HFFc6 (cell line): ENCODE measurements at regions not wholly inside any gene's neighbourhood (a gene's known extent, or its start where the extent isn't known, plus 50 kb on each side); places are given as distances from the start of the nearest gene placed in this dataset.

Experiments
- DNase-seq: peaks from one replicate; pipeline ENCODE4 v3.0.0-alpha.2; 2018
- H3K27ac Mint-ChIP-seq: 2 replicates; pipeline ENCODE4 v1.8.0; 2020; ENCODE audit warnings: mild to moderate bottlenecking, mixed read lengths
- H3K27me3 Mint-ChIP-seq: 2 replicates; pipeline ENCODE4 v1.8.0; 2021; ENCODE audit warnings: mild to moderate bottlenecking, moderate library complexity, mixed read lengths; ENCODE audit not compliant: insufficient read depth
- H3K36me3 Mint-ChIP-seq: 2 replicates; pipeline ENCODE4 v1.8.0; 2021; ENCODE audit warnings: low read depth, mixed read lengths
- H3K4me1 Mint-ChIP-seq: 2 replicates; pipeline ENCODE4 v1.8.0; 2020; ENCODE audit warnings: low read depth, mixed read lengths
- H3K4me3 Mint-ChIP-seq: 2 replicates; pipeline ENCODE4 v1.8.0; 2020; ENCODE audit warnings: mild to moderate bottlenecking, moderate library complexity, mixed read lengths
- H3K9me3 Mint-ChIP-seq: 2 replicates; pipeline ENCODE4 v1.8.0; 2020; ENCODE audit warnings: mild to moderate bottlenecking, mixed read lengths
- CTCF ChIP-seq: fragments of 200-600 bp; sonication (generic); IDR thresholded peaks from 2 replicates; pipeline ENCODE4 v1.5.0; 2021; ENCODE audit warnings: antibody characterized with exemption, mild to moderate bottlenecking

DNA sequence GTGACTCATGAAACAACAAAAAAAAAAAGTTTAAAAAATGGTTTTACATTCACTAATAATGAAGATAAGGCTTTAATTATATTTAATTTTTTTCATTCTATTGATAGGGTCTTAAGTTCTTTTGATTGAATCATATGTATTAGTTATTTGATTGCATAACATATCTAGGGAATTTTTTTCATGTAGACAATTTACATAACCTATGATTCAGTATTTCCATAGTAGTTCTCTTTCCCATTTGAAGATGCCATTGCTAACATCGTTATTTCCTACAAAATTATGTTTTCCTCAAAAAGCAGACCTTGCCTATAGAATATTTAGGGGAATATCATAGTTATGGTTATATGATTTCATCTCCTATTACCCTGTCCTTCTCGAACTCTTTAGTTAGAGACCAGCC lies 463.4 kb downstream of the TFAP2B start:
- no peak overlapping the region for H3K4me3 Mint-ChIP-seq
- H3K27me3 Mint-ChIP-seq, result no peaks in the 10 kb centered on the region
- DNase-seq, result no peak
- no peaks in the 10 kb centered on the region for H3K4me1 Mint-ChIP-seq
- H3K36me3 Mint-ChIP-seq, result no peaks in the 10 kb centered on the region
- H3K9me3 Mint-ChIP-seq, result peaks cover 27% of the 10 kb centered on the region
- TF ChIP-seq CTCF, result no peak
- no peak overlapping the region for H3K27ac Mint-ChIP-seq

DNA sequence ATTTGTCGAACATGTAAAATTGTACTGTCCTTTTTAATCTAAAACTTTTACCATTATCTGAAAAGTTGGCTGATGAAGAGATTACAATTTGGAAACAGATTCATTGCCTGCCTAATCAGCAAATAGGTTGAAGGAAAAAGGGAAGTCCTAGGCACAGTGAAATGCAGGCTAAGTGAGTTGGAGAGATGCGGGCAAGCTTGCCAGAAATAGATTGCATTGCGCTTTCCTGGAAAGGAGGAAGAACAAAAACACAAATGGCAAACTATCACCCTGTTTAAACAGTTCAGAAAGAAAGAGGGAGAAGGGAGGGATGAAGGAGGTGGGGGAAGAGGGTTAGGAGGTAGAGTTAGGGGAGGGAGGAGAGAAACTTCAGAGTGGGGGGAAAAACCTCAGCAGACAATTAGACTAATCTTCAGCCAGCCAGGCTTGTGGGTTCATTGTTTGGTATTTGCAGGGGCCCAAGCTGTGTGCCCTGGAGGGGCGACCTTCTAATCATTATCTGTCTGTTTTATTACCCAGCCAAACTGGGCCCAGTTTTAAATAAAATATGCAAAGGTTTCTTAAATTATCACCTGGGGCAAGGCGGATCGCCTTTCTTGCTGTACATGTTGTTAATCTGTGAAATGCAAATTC lies 465.2 kb downstream of the TFAP2B start:
- Mint-ChIP-seq H3K27ac (no peak overlapping the region), H3K36me3 (no peaks in the 10 kb centered on the region), H3K27me3 (no peaks in the 10 kb centered on the region), H3K4me3 (no peak overlapping the region), H3K9me3 (peaks cover 23% of the 10 kb centered on the region), H3K4me1 (no peaks in the 10 kb centered on the region)
- no peak for TF ChIP-seq CTCF
- no peak for DNase-seq

DNA sequence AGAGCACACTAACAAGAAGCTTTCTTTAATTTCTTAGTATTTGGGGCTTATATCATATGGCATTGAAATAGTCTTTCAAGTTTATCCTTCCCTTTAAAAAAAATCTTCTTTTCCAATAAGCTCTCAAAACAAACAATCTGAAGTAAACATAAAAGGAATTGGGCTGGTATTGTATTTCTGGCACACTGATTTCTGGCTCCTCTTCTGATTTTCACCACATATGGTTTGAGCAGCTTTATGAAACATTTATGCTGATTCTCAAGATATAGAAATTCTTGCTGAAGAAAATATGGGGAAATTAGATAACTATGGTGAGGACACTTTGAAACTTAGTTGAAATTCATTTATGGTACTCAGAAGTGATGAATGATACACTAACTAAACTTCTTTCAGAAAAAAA lies 467.2 kb downstream of the TFAP2B start:
- H3K27me3 Mint-ChIP-seq, result no peaks in the 10 kb centered on the region
- no peak overlapping the region for H3K4me3 Mint-ChIP-seq
- DNase-seq, result no peak
- H3K9me3 Mint-ChIP-seq, result peaks cover 7% of the 10 kb centered on the region
- no peaks in the 10 kb centered on the region for H3K4me1 Mint-ChIP-seq
- H3K27ac Mint-ChIP-seq, result no peak overlapping the region
- no peaks in the 10 kb centered on the region for H3K36me3 Mint-ChIP-seq
- no peak for TF ChIP-seq CTCF

GRCh38 chr6:51289041-51289440 lies 470.4 kb downstream of the TFAP2B start:
- no peaks in the 10 kb centered on the region for H3K4me1 Mint-ChIP-seq

GRCh38 chr6:51292659-51293058 lies 474.0 kb downstream of the TFAP2B start:
- no peak for TF ChIP-seq CTCF
- no peak for DNase-seq
- H3K9me3 Mint-ChIP-seq, result peaks cover 16% of the 10 kb centered on the region
- peaks cover 3% of the 10 kb centered on the region for H3K27me3 Mint-ChIP-seq
- H3K36me3 Mint-ChIP-seq, result no peaks in the 10 kb centered on the region
- H3K4me3 Mint-ChIP-seq, result no peak overlapping the region
- no peaks in the 10 kb centered on the region for H3K4me1 Mint-ChIP-seq
- no peak overlapping the region for H3K27ac Mint-ChIP-seq

More at GRCh38 chr6:51289041-51289440, 470.4 kb downstream of the TFAP2B start:
- Mint-ChIP-seq H3K27ac (no peak overlapping the region), H3K27me3 (peaks cover 2% of the 10 kb centered on the region; the same call in 1 of the 2 replicates), H3K4me3 (no peak overlapping the region), H3K9me3 (peaks cover 12% of the 10 kb centered on the region), H3K36me3 (no peaks in the 10 kb centered on the region)
- DNase-seq, result no peak
- TF ChIP-seq CTCF, result no peak
